ENCODE measurements at regions not wholly inside any gene's neighbourhood (a gene's known extent, or its start where the extent isn't known, plus 50 kb on each side); places are given as distances from the start of the nearest gene placed in this dataset.

DNA sequence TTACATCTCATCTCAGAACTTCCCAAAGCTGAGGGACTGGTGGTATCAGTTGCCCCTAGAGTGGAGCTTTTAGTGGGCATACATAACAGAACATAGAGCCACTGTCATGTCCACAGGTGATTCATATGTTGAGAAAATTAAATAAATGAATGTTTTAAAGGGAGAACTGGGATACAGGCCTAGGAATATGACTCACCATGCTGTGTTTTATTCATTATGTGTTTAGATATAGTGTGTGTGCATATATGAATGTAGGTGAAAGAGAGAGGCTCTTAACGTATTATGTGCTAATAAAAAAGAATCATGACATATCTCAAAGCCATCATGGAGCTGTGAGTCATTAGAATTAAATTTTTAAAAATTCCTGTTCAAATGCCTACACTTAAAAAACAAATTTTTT is 332.2 kb upstream of the RSPO3 start (continued):
- TF ChIP-seq, protein P1, sequence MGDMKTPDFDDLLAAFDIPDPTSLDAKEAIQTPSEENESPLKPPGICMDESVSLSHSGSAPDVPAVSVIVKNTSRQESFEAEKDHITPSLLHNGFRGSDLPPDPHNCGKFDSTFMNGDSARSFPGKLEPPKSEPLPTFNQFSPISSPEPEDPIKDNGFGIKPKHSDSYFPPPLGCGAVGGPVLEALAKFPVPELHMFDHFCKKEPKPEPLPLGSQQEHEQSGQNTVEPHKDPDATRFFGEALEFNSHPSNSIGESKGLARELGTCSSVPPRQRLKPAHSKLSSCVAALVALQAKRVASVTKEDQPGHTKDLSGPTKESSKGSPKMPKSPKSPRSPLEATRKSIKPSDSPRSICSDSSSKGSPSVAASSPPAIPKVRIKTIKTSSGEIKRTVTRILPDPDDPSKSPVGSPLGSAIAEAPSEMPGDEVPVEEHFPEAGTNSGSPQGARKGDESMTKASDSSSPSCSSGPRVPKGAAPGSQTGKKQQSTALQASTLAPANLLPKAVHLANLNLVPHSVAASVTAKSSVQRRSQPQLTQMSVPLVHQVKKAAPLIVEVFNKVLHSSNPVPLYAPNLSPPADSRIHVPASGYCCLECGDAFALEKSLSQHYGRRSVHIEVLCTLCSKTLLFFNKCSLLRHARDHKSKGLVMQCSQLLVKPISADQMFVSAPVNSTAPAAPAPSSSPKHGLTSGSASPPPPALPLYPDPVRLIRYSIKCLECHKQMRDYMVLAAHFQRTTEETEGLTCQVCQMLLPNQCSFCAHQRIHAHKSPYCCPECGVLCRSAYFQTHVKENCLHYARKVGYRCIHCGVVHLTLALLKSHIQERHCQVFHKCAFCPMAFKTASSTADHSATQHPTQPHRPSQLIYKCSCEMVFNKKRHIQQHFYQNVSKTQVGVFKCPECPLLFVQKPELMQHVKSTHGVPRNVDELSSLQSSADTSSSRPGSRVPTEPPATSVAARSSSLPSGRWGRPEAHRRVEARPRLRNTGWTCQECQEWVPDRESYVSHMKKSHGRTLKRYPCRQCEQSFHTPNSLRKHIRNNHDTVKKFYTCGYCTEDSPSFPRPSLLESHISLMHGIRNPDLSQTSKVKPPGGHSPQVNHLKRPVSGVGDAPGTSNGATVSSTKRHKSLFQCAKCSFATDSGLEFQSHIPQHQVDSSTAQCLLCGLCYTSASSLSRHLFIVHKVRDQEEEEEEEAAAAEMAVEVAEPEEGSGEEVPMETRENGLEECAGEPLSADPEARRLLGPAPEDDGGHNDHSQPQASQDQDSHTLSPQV (IDR thresholded peaks at IDR 0.05), result no peak
- no peak for TF ChIP-seq ZNF274 (IDR thresholded peaks at IDR 0.05; ENCODE audit: insufficient read depth, insufficient read length)
- no peak for TF ChIP-seq FOXK2 (IDR thresholded peaks at IDR 0.05)
- no peak for TF ChIP-seq BMI1 (IDR thresholded peaks at IDR 0.05; ENCODE audit: borderline replicate concordance)
- TF ChIP-seq, protein P2, sequence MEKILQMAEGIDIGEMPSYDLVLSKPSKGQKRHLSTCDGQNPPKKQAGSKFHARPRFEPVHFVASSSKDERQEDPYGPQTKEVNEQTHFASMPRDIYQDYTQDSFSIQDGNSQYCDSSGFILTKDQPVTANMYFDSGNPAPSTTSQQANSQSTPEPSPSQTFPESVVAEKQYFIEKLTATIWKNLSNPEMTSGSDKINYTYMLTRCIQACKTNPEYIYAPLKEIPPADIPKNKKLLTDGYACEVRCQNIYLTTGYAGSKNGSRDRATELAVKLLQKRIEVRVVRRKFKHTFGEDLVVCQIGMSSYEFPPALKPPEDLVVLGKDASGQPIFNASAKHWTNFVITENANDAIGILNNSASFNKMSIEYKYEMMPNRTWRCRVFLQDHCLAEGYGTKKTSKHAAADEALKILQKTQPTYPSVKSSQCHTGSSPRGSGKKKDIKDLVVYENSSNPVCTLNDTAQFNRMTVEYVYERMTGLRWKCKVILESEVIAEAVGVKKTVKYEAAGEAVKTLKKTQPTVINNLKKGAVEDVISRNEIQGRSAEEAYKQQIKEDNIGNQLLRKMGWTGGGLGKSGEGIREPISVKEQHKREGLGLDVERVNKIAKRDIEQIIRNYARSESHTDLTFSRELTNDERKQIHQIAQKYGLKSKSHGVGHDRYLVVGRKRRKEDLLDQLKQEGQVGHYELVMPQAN (conservative IDR thresholded peaks at IDR 0.05), result no peak
- TF ChIP-seq SREBF1 (IDR thresholded peaks at IDR 0.05; ENCODE audit: low read length), result no peak
- TF ChIP-seq EED (IDR thresholded peaks at IDR 0.05; ENCODE audit: low read depth), result no peak
- TF ChIP-seq, protein P3, sequence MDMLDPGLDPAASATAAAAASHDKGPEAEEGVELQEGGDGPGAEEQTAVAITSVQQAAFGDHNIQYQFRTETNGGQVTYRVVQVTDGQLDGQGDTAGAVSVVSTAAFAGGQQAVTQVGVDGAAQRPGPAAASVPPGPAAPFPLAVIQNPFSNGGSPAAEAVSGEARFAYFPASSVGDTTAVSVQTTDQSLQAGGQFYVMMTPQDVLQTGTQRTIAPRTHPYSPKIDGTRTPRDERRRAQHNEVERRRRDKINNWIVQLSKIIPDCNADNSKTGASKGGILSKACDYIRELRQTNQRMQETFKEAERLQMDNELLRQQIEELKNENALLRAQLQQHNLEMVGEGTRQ (IDR thresholded peaks at IDR 0.05; ENCODE audit: borderline replicate concordance, low read depth, low read length), result no peak
- TF ChIP-seq RCOR1 (conservative IDR thresholded peaks at IDR 0.05; ENCODE audit: low read depth, low read length), result no peak
- TF ChIP-seq MTA2 (IDR thresholded peaks at IDR 0.05; ENCODE audit: low read depth), result no peak

All from GM12878 (cell line).